Pulmonary artery endothelial cell (primary cell): ENCODE measurements at regions not wholly inside any gene's neighbourhood (a gene's known extent, or its start where the extent isn't known, plus 50 kb on each side); places are given as distances from the start of the nearest gene placed in this dataset.

Experiments
- DNase-seq: peaks from one replicate; pipeline ENCODE4 v3.0.0-alpha.2; 2011; ENCODE audit warnings: low read depth, low spot score

- DNase-seq: no peak
These were observed 401.5 kb upstream of the MKI67 start for GRCh38 chr10:128527711-128528110.

- DNase-seq: no peak
These were observed 401.9 kb upstream of the MKI67 start for GRCh38 chr10:128528167-128528566.

- no peak for DNase-seq
These were observed 402.6 kb upstream of the MKI67 start for GRCh38 chr10:128528781-128529180.

DNA sequence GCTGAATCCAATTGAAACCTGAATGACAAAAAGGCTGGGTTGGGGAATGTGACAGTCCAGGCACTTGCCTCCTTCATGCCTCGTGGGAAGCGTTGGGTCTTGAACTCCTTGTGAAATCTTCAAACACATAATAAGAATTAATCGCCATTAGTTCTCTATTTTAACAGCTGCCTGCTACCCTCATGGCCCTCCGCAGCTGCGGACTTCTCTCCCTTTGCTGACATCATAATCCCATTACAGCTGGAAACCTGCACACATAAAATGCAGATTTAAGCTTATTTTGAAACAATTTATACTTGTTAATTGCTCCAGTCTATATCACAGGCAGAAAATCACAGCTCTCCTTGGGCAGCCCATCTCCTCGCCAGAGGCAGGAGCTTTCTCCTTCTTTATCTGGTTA, 403.0 kb upstream of the MKI67 start:
- DNase-seq: no peak

GRCh38 chr10:128530301-128530700, 404.1 kb upstream of the MKI67 start:
- no peak for DNase-seq

- no peak for DNase-seq
These were observed 404.7 kb upstream of the MKI67 start for GRCh38 chr10:128530946-128531345.

GRCh38 chr10:128534686-128535085, 408.5 kb upstream of the MKI67 start:
- no peak for DNase-seq

GRCh38 chr10:128536259-128536658, 410.0 kb upstream of the MKI67 start:
- no peak for DNase-seq

DNA sequence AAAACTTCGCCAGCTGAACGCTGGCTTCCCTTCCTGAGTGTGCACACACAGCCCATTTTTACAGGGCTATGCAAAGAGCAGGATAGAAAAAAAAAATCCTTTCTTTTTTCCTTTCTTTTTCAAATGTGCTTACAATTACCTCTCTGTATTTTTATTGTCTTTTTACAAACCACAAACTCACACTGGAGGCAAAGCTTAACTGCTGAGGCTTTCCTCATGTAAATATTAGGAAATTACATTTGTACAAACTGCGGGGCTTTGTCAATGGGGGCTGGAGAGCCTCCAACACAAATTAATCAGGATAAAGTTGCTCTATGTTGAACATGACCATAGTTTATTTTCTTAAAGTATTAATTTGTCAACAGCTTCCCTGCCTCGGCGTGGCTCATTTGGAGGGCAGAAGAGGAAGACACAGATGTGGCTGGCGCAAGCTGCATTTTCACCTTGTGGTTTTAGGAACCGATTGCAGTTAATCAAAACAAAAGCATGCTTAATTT, 411.7 kb upstream of the MKI67 start:
- no peak for DNase-seq

- no peak for DNase-seq
These were observed 412.4 kb upstream of the MKI67 start for GRCh38 chr10:128538671-128539070.

- no peak for DNase-seq
These were observed 413.4 kb upstream of the MKI67 start for GRCh38 chr10:128539510-128540127.

- no peak for DNase-seq
These were observed 414.0 kb upstream of the MKI67 start for GRCh38 chr10:128540128-128540762.

DNA sequence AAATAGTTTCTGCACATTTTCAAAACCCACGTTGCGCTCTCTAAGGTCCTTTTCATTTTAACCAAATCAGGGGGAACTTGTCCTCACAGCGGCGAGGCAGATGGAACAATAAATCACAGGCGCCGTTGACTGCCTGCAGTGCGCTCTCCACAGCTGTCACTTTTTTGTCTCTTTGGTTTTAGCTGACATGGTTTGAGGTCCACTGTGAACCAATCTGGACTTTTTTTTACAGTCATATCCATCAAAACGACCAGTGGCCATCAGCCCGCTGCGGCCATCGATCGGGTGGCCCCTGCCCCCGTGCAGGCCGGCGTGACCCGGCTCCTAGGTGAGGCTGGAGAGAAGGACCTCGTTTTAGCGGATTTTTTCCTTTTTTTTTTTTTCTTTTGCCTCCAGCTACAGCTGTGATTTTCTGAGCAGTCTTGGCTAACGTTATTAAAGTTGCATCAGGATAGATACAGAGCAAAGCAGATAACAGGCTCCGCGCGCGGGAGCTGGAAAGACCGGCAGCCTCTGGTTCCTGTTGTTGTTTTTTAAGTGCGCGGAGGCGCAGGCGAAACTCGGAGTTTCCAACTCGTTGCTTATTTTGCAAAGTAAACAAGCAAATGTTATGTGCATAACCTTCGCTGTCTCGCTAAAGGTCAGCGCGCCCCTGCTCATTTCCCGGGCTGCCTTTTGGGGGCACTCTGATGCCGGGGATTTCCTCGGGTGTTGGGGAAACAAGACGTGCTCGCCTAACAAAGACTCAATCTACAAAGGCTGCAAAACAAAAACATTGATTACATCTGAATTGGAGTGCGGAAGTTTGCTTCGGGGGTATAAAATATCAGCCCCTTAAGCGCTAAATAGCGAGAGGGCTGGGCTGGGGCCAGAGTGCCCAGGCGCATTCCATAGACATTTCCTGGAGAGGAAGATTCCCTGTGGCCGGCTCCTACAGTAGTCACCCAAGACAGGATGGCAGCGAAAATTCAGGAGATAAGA, 414.8 kb upstream of the MKI67 start:
- DNase-seq: no peak

DNA sequence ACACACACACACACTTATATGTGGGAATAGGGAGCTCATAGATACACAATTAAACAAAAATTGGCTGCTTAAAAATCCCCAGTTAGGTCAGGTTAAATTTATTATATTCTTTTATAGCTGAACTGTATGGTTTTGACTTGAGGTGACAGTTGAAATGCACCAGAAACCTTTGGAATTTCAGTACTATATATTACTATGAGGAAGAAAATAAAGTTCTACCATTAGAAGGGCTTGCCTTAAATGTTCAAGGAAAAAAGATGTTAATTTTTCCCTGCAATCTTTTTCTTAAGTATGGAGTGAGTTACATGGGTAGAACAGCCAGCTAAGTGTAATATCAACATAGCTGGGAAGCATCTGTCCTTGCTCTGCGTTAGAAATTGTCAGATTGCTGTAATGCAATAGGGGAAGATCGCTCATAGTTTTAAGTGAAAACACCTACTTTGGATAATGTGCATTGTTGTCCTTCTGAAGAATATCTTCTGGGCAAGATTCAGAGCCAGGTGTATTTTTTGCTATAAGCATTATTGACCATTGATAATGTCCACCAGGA, 415.8 kb upstream of the MKI67 start:
- no peak for DNase-seq

- DNase-seq: no peak
These were observed 416.4 kb upstream of the MKI67 start for GRCh38 chr10:128542659-128543058.

DNA sequence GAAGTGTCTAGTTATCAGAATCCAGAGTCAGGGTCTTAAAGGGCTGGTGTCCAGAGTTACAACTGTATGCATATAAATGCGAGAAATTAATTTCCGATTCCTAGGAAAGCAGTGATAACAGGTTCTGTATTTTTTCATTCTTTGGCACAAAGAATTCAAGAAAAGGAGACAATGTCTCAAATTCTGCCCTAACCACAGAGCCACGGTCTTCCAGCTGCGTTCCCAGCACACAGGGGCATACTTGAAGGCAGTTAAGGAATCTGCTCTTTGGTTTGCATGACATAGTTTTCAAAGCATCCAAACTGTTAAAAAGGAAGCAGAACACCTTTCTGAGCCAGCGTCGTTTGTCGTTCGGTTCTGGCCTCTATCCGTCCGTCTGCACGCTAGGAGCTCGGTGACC, 416.9 kb upstream of the MKI67 start:
- no peak for DNase-seq

DNA sequence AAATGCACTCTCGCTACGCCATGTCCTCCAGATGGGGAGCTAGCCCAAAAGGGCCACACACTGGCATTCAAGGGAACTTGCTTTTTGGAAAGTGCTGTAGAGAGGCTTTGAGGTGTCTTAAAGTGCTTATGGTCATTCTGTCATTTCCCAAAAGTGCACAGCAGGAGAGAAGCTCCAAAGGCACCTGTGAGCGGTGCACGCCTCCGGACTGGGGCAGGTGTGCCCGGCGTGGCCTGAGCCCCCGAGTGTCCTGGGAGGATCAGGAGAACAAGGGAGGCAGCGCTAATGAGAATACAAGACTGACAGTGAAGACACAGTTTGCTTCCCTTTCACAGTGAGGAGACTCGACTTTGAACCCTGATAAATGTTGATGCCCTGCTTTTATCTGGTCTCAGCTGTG, 419.0 kb upstream of the MKI67 start:
- DNase-seq: no peak

DNA sequence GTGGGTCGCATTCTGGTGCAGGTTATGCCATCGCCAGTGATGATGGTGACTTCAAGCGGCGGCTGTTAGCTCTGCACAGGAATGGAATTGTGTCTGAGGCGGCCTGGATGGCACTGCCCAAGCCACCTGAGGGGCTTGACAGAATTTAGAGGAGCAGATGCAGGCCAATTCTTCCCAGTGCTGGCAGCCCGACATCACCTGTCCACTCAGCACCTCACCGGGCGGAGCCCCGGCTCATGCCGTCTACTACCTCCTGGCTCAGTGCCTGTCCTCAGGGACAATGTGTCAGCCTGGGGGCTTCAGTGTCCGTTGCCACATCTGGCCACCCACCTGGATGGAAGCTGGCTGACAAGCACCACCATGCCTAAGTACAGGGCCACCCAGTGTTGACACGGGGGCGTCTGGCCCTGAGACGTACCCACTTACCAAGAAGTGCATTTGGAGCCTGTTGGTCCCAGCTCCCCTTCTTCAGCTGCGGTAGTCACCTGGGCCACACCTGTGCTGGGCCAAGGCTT, 420.5 kb upstream of the MKI67 start:
- no peak for DNase-seq

- no peak for DNase-seq
These were observed 422.9 kb upstream of the MKI67 start for GRCh38 chr10:128549101-128549608.

GRCh38 chr10:128550045-128550444, 423.8 kb upstream of the MKI67 start:
- DNase-seq: no peak

GRCh38 chr10:128551475-128551874, 425.3 kb upstream of the MKI67 start:
- DNase-seq: no peak
